GM21381 (cell line): ENCODE measurements at regions not wholly inside any gene's neighbourhood (a gene's known extent, or its start where the extent isn't known, plus 50 kb on each side); places are given as distances from the start of the nearest gene placed in this dataset.

Experiments
- ATAC-seq: cut with Tn5 transposase; IDR thresholded peaks from one replicate; pipeline ENCODE4 v1.9.1; 2021; ENCODE audit warnings: mild to moderate bottlenecking, moderate library complexity; ENCODE audit not compliant: unreplicated experiment

GRCh38 chr2:196383799-196384198 lies 212.4 kb upstream of the STK17B start:
- no peak for ATAC-seq

DNA sequence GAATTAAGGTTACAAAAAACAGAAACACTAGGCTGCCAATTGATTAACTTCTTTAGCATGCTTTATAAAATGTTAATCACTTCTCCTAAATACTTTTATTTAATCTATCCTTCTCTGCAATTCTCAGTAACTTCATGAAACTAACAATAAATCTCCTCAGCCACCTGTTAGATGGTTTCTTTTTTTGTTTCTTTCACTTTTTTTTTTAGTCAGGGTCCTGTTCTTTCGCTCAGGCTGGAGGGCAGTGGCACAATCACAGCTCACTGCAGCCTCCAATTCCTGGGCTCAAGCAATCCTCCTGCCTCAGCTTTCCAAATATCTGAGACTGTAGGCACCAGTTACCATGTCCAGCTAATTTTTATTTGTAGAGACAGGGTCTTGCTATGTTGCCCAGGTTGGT lies 213.4 kb upstream of the STK17B start:
- ATAC-seq, result no peak

GRCh38 chr2:196389670-196390069 lies 218.3 kb upstream of the STK17B start:
- ATAC-seq, result no peak

DNA sequence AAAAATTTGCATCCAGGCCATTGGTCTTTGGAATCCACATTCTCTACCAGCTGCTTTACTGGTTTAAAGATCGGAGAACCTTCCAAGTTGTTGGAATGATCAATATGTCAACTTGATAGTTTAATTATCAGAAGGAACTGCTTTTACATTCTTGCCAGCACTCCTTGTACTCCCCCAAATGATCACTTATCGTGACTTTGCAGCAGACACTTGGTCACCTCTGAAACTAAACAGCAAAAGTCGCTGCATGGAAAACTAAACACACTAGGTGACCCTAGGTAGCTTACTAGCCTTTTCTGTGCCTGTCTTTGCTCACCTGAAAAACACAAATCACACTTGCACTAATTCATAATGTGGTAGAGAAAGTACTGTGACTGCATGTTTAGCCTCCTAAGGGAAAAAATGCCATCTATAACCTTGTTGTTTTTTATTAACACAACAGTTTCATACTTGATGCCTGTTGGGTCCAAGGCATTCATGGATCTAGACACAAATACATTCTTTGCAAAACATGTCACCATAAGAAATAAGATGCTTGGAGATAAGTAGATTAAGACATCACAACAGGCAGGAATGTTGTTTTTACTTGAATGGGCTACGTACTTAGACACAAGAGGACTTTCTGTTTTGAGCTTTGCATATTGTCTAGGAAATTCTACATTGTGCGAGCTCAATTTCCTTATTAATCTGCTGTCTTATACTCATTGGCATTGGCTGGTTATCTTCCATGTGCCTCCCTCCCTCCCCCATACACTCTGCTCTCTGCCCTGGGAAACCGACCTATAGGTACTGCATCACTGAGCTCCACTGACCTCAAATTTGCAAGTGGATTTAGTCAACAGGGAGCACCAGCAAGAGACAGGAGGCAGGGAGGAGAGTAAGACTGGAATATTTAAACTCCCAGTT lies 219.1 kb upstream of the STK17B start:
- no peak for ATAC-seq

DNA sequence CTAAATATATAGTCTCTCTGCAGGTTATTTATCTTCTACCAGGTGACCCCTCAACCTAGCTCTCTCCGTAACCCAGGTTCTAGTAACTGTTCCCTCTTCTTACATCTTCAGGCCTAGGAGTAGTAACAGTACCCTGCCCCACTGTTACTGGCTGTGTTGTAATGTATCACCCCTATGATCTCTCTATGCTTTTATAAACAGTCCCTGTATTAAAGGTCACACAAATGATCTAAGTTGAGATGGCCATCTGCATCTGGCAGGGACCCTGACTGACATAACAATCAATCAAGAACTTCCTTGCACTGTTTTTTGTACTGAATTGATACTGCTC lies 219.7 kb upstream of the STK17B start:
- no peak for ATAC-seq

- ATAC-seq, result no peak
Measured at GRCh38 chr2:196399096-196399495, 227.7 kb upstream of the STK17B start.

DNA sequence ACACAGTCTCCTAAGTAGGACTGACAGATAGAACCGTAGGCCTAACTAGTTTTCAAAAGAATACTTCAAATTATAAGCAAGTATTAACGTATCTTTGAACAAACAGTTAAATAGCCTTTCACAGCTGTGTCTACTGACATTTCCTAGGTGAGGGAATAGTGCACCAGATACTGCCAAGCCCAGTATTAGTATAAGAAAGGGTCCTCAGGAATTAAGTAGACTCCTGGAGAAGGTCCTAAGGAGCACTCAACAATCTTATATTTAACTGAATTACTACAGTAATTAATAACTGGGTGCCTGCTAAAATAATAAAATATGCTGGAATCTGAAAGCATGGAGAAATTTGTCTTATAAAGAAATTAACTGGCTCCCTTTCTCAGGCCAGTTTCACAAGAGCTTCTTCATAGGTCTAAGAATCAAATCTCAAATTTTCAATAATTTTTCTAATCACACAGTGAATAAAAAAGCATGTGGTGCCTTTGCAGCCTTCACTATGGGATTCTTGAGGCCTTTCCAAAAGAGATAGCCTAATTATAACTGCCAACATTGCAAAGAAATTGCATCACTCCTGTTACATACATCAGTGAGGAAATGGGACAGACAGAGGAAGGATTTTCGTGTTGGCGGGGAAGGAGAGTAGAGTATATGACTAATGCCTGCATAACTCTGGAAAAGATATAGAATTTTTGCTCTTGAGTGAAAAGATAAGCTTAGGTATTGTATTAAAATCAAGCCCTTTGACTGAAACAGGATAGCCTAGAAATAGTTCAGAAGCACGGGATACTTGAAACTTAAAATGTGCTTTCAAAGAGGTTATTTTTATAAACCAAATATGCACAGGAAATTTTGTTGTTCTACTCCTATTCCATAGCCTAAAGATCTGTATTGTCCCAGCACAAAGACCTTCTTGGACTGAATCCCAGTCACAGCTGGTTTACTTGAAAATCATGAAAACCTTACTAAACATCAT lies 228.6 kb upstream of the STK17B start:
- no peak for ATAC-seq

GRCh38 chr2:196403471-196403870 lies 232.1 kb upstream of the STK17B start:
- no peak for ATAC-seq

GRCh38 chr2:196404276-196404675 lies 232.9 kb upstream of the STK17B start:
- no peak for ATAC-seq

DNA sequence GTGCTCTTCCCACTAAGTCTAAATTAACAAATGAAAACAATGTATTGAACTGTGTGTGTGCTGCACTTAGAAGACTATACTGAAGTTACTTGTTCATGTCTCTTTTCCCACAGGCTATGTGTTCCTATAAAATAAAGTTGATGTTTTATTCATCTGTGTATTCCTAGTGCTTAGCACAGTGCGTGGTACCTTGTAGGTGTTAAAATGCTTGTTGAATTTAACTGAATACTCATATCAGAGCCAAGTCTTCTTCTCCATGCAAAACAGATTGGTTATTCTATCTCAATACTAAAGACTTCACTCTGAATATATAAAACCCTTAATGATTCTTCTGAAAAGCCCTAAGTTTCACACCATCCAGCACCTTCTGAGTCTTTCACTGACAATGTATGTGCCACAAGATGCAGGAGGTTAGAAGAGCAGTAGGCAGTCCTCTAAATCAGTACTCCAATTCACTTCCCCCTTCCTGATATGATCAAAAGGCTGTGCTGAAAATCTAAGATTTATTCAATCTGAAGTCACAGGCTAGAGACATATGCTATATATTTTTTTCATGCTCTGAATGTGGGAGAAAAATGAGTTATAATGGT lies 231.7 kb upstream of the CCDC150 start:
- no peak for ATAC-seq

- no peak for ATAC-seq
Measured at GRCh38 chr2:196409376-196409775, 230.1 kb upstream of the CCDC150 start.

GRCh38 chr2:196410008-196410407 lies 229.5 kb upstream of the CCDC150 start:
- no peak for ATAC-seq

- ATAC-seq, result peak; percentile 75
Measured at GRCh38 chr2:196413821-196414274, 225.7 kb upstream of the CCDC150 start.

DNA sequence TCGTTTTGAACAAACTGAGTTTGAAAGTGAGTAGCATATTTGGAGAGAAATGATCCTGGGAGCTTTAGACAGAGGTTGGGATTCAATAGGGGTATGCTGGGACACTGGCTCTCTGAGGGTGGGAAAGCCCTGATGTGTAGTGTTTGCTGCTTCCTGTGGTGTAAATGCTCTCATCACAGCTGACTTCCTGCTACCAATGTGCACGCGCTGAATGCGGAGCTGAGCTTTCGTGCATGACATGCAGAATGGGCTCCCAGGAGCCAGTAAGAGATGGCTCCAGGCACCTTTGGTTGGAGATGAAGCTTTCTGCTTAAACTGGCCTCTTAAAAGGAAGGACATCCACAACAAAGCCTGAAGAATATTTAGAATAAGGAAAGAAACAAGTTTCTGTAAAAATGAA lies 224.1 kb upstream of the CCDC150 start:
- ATAC-seq, result no peak

- no peak for ATAC-seq
Measured at GRCh38 chr2:196420143-196420542, 219.4 kb upstream of the CCDC150 start.

GRCh38 chr2:196421880-196422279 lies 217.6 kb upstream of the CCDC150 start:
- no peak for ATAC-seq

- ATAC-seq, result no peak
Measured at GRCh38 chr2:196422361-196422760, 217.2 kb upstream of the CCDC150 start.

DNA sequence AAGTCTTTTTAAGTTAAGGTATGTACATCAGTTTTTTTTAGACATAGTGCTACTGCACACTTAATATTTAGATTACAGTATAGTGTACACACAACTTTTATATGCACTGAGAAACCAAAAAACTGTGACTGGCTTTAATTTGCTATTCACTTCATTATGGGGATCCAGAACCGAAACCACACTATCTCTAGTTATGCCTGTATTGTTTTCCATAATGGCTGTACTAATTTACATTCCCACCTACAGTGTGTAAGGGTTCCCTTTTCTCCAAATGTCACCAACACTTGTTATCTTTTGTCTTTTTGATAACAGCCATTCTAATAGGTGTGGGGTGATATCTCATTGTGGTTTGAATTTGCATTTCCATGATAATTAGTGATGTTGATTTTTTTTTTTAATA lies 213.4 kb upstream of the CCDC150 start:
- no peak for ATAC-seq

DNA sequence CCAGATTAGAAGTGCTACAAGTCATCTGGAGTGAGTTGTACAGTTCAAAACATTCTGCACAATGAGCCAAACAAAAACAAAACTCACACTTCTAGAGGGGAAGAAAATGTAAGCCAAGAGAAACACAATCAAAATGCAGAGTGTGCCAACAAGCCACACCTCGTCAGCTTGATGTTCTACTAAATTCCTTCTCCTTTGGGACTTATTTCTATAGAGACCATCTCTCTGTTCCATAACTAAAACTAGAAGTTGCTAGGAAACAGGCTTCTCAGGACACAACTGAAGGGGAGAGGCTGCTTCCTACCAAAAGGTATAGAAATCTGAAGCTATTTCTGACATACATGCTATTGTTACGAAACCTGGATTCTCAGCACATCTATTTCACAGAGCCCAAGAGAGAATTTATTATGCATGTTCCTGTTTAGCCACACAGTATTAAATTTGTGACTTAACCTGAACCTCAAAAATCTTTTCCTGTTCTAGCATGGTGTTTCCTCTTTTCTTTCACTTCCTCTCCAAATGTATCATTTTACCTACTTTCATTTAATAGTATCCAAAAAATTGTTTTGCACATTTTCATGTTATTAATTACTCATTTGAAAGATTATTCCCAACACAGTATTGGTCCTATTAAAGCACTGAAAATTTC lies 211.4 kb upstream of the CCDC150 start:
- ATAC-seq, result no peak

DNA sequence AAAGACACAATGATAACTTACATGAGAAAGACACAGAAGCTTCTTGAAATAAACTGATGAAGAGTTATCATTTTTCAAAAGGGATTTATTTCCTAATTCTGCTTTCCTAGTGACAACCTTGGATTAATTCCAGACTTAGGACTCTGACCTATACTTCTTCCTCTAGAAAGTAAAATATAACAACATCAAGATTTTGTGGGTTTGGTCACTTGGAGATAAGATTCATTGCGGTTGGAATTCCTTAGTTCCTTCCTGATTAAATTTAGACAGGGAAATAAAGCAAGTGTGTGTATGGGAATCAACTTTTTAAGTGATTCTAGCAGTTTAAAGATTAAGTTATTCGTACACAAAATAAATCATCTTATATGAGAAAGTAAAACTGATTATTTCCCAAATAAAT lies 208.4 kb upstream of the CCDC150 start:
- no peak for ATAC-seq

- no peak for ATAC-seq
Measured at GRCh38 chr2:196431957-196432356, 207.6 kb upstream of the CCDC150 start.
